IMR-90 (cell line): ENCODE measurements at regions not wholly inside any gene's neighbourhood (a gene's known extent, or its start where the extent isn't known, plus 50 kb on each side); places are given as distances from the start of the nearest gene placed in this dataset.

ENCODE experiments used
- ATAC-seq: fragments of 200-7000 bp; cut with Tn5 transposase; 2 replicates; pipeline ENCODE4 v1.9.1; 2020; ENCODE audit warnings: low read depth, mild to moderate bottlenecking, moderate library complexity
- BruUV-seq: library from RNA; stranded (reverse); fragments of 400-500 nt; replicated peaks from 2 replicates; lab custom pipeline; 2021; lab: Mats Ljungman, UMichigan
- CTCF ChIA-PET: fragments of 300-600 bp; formaldehyde crosslinking; extraction: SDS; loops from one replicate; lab custom pipeline; 2021; ENCODE audit warnings: antibody characterized with exemption; lab: Yijun Ruan, JAX
- POLR2A ChIA-PET: fragments of 300-600 bp; sonication (Branson Sonifier 250); formaldehyde crosslinking; loops from one replicate; lab custom pipeline; 2022; ENCODE audit warnings: antibody characterized with exemption; ENCODE audit not compliant: unreplicated experiment; lab: Charles Lee
- DNase-seq: peaks from one replicate; pipeline ENCODE4 v3.0.0; 2013
- H2AFZ ChIP-seq: replicated peaks from 2 replicates; pipeline ENCODE3; 2013; ENCODE audit warnings: low read length, mild to moderate bottlenecking; ENCODE audit not compliant: poor library complexity
- H2AK5ac ChIP-seq: 2 replicates; pipeline ENCODE4 v1.6.1; 2013; ENCODE audit warnings: low read depth, low read length, inconsistent platforms
- H2AK9ac ChIP-seq: replicated peaks from 2 replicates; pipeline ENCODE3; 2013; ENCODE audit warnings: mild to moderate bottlenecking, low read depth, low read length, moderate library complexity; ENCODE audit not compliant: poor library complexity
- H2BK120ac ChIP-seq: 2 replicates; pipeline ENCODE4 v1.6.1; 2013; ENCODE audit warnings: low read depth, low read length, inconsistent platforms
- H2BK15ac ChIP-seq: 3 replicates; pipeline ENCODE4 v1.6.1; 2013; ENCODE audit warnings: low read depth, low read length, inconsistent platforms
- H2BK20ac ChIP-seq: 2 replicates; pipeline ENCODE4 v1.6.1; 2013; ENCODE audit warnings: low read depth, mild to moderate bottlenecking, inconsistent platforms, low read length, moderate library complexity
- H2BK5ac ChIP-seq: 2 replicates; pipeline ENCODE4 v1.6.1; 2013; ENCODE audit warnings: mild to moderate bottlenecking, low read depth, low read length, inconsistent platforms; ENCODE audit not compliant: poor library complexity, severe bottlenecking
- H3K14ac ChIP-seq: replicated peaks from 2 replicates; pipeline ENCODE4 v1.6.1; 2013; ENCODE audit warnings: low read depth, low read length, inconsistent platforms
- H3K18ac ChIP-seq: 2 replicates; pipeline ENCODE4 v1.6.1; 2013; ENCODE audit warnings: low read depth, low read length, control low read depth
- H3K23ac ChIP-seq: 2 replicates; pipeline ENCODE4 v1.6.1; 2013; ENCODE audit warnings: low read depth, low read length, inconsistent platforms
- H3K27ac ChIP-seq: 2 replicates; pipeline ENCODE4 v1.5.1; 2013; ENCODE audit warnings: mild to moderate bottlenecking, control low read depth, low read length; ENCODE audit not compliant: insufficient read depth
- H3K27me3 ChIP-seq: 2 replicates; pipeline ENCODE4 v1.6.1; 2013; ENCODE audit warnings: low read length; ENCODE audit not compliant: control insufficient read depth, insufficient read depth
- H3K36me3 ChIP-seq: 2 replicates; pipeline ENCODE4 v1.6.1; 2013; ENCODE audit warnings: low read length, mixed read lengths; ENCODE audit not compliant: control insufficient read depth, insufficient read depth
- H3K4ac ChIP-seq: 2 replicates; pipeline ENCODE4 v1.6.1; 2013; ENCODE audit warnings: low read depth, low read length, inconsistent platforms
- H3K4me1 ChIP-seq: 2 replicates; pipeline ENCODE4 v1.6.1; 2013; ENCODE audit warnings: low read length, mixed read lengths; ENCODE audit not compliant: control insufficient read depth, insufficient read depth
- H3K4me2 ChIP-seq: 2 replicates; pipeline ENCODE4 v1.6.1; 2013; ENCODE audit warnings: low read depth, mild to moderate bottlenecking, control low read depth, low read length, moderate library complexity
- H3K4me3 ChIP-seq: 2 replicates; pipeline ENCODE4 v1.5.1; 2013; ENCODE audit warnings: low read depth, mild to moderate bottlenecking, control low read depth, low read length, moderate library complexity; ENCODE audit not compliant: insufficient read depth
- H3K56ac ChIP-seq: 2 replicates; pipeline ENCODE4 v1.6.1; 2013; ENCODE audit warnings: low read length, inconsistent platforms; ENCODE audit not compliant: insufficient read depth; ENCODE audit errors: extremely low read depth
- H3K79me1 ChIP-seq, 2 experiments: 2 replicates each; pipeline ENCODE4 v1.6.1; 2013; ENCODE audit warnings: low read length in 2 of 2, inconsistent platforms in 1 of 2, low read depth in 1 of 2
- H3K9ac ChIP-seq: 2 replicates; pipeline ENCODE4 v1.6.1; 2013; ENCODE audit warnings: low read depth, low read length, control low read depth
- H3K9me1 ChIP-seq: 2 replicates; pipeline ENCODE4 v1.6.1; 2013; ENCODE audit warnings: low read length, inconsistent platforms; ENCODE audit not compliant: insufficient read depth
- H3K9me3 ChIP-seq: 2 replicates; pipeline ENCODE4 v1.6.1; 2013; ENCODE audit warnings: low read length; ENCODE audit not compliant: control insufficient read depth, insufficient read depth
- H4K20me1 ChIP-seq: 2 replicates; pipeline ENCODE4 v1.6.1; 2013; ENCODE audit warnings: low read length, inconsistent platforms; ENCODE audit not compliant: insufficient read depth
- H4K5ac ChIP-seq: 2 replicates; pipeline ENCODE4 v1.6.1; 2013; ENCODE audit warnings: mild to moderate bottlenecking, low read depth, low read length, control low read depth
- H4K8ac ChIP-seq, 2 experiments: 2 replicates each; pipeline ENCODE4 v1.6.1; 2013; ENCODE audit warnings: low read depth in 2 of 2, low read length in 2 of 2, control low read depth in 1 of 2, inconsistent platforms in 1 of 2
- H4K91ac ChIP-seq: 2 replicates; pipeline ENCODE4 v1.6.1; 2013; ENCODE audit warnings: low read depth, low read length, inconsistent platforms; ENCODE audit not compliant: insufficient read depth
- BHLHE40 ChIP-seq: fragments of 150-350 bp; IDR thresholded peaks from 2 replicates; pipeline ENCODE4 v1.6.1; 2016; ENCODE audit warnings: mild to moderate bottlenecking, low read depth, low read length
- CEBPB ChIP-seq: IDR thresholded peaks from 2 replicates; pipeline ENCODE4 v1.6.1; 2012; ENCODE audit warnings: low read depth, low read length, improper control_type of control experiment
- CHD1 ChIP-seq: IDR thresholded peaks from 2 replicates; pipeline ENCODE4 v1.6.1; 2012; ENCODE audit warnings: low read depth, low read length, improper control_type of control experiment
- FOS ChIP-seq: fragments of 150-350 bp; IDR thresholded peaks from 2 replicates; pipeline ENCODE4 v1.6.1; 2016; ENCODE audit warnings: low read depth, low read length
- MAFK ChIP-seq: IDR thresholded peaks from 2 replicates; pipeline ENCODE4 v1.6.1; 2012; ENCODE audit warnings: low read depth, low read length, improper control_type of control experiment
- MAZ ChIP-seq: IDR thresholded peaks from 2 replicates; pipeline ENCODE4 v1.6.1; 2012; ENCODE audit warnings: low read depth, mild to moderate bottlenecking, low read length, improper control_type of control experiment, moderate library complexity, borderline replicate concordance
- MXI1 ChIP-seq: IDR thresholded peaks from 2 replicates; pipeline ENCODE4 v1.6.1; 2012; ENCODE audit warnings: low read depth, mild to moderate bottlenecking, low read length, moderate library complexity, borderline replicate concordance
- NFE2L2 ChIP-seq: fragments of 150-350 bp; IDR thresholded peaks from 2 replicates; pipeline ENCODE4 v1.6.1; 2016; ENCODE audit warnings: low read depth, mild to moderate bottlenecking, low read length
- POLR2A ChIP-seq: IDR thresholded peaks from 2 replicates; pipeline ENCODE4 v1.6.1; 2012; ENCODE audit warnings: mild to moderate bottlenecking, low read depth, low read length
- RAD21 ChIP-seq: IDR thresholded peaks from 2 replicates; pipeline ENCODE4 v1.6.1; 2012; ENCODE audit warnings: low read length, improper control_type of control experiment
- RCOR1 ChIP-seq: IDR thresholded peaks from 2 replicates; pipeline ENCODE4 v1.6.1; 2012; ENCODE audit warnings: mild to moderate bottlenecking, low read length, improper control_type of control experiment; ENCODE audit not compliant: insufficient replicate concordance
- RFX5 ChIP-seq: IDR thresholded peaks from 2 replicates; pipeline ENCODE4 v1.8.0; 2012; ENCODE audit warnings: low read depth, mild to moderate bottlenecking, low read length, moderate library complexity
- SMC3 ChIP-seq: fragments of 150-350 bp; IDR thresholded peaks from 2 replicates; pipeline ENCODE4 v1.6.1; 2016; ENCODE audit warnings: low read depth, mild to moderate bottlenecking, antibody characterized with exemption, low read length, moderate library complexity
- WGBS, 2 experiments: methylation state at CpG; one replicate each; pipeline versions ENCODE4 v1.1.5 to v1.1.7; 2013; ENCODE audit warnings: missing lambda C conversion rate in 2 of 2; ENCODE audit not compliant: insufficient read length in 1 of 2; ENCODE audit errors: extremely low coverage in 2 of 2; 5-methylcytosine and 5-hydroxymethylcytosine counted together
- dilution Hi-C: fragments of 300-500 bp; cut with HindIII; formaldehyde crosslinking; loops from one replicate; pipeline ENCODE4 v1.14.3; 2018; ENCODE audit warnings: low sequenced_read_pairs; ENCODE audit not compliant: unreplicated experiment
- in situ Hi-C: fragments of 300-500 bp; cut with MboI; formaldehyde crosslinking; loops from 3 replicates; pipeline ENCODE4 v1.14.3; 2019; ENCODE audit warnings: low sequenced_read_pairs, inconsistent platforms, mixed read lengths
- intact Hi-C: fragments of 100-400 bp; cut with micrococcal nuclease; formaldehyde crosslinking; loops from 2 replicates; pipeline ENCODE4 v1.10.0; 2022
- TF ChIP-seq, protein P1 (sequence below): fragments of 150-350 bp; IDR thresholded peaks from 2 replicates; pipeline ENCODE4 v1.6.1; 2017; ENCODE audit warnings: mild to moderate bottlenecking, antibody characterized with exemption, low read length, low read depth
- TF ChIP-seq, protein P2 (sequence below): fragments of 150-350 bp; IDR thresholded peaks from 2 replicates; pipeline ENCODE4 v1.6.1; 2016; ENCODE audit warnings: low read depth, mild to moderate bottlenecking, low read length, moderate library complexity, borderline replicate concordance
- TF ChIP-seq, protein P3 (sequence below): conservative IDR thresholded peaks from 2 replicates; pipeline ENCODE4 v1.5.1; 2012; ENCODE audit warnings: mild to moderate bottlenecking, low read depth, low read length, improper control_type of control experiment

DNA sequence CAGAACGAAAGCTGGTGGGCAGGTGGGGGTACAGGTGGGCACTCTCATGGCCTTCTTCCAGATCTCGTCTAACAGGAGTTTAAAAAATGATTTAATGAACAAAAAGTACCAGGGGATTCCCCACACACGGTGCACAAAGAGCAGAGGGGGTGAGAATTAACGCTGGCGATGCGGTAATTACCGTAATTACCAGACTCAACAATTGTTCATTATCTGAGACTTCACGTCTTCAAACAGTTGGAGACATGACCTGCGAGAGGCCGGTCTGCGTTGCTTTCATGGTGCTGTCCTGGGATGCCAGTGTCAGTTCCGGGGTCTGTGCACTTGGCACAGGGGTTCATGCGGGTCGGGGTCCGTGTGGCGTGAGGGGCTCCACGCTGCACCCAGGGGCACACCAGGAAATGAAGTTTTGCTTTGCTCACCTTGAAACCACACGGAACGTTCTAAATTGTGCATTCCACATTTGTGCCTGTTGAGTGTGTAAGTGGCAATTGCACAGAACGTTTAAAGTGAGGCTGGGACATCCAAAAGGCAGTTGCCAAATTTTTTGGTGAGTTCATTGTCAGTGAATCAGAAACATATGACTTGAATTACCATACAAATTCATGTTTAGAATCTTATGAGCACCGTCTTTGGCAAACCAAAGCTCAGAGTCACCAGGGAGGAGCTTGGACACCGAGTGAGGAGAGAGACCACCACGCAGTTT, 256.4 kb upstream of the IRX1 start:
- H3K27me3 ChIP-seq, result no peaks in the 10 kb centered on the region
- no peak overlapping the region for H4K8ac ChIP-seq
- H2AK9ac ChIP-seq, result no peak overlapping the region
- BruUV-seq, result no TSS peak
- no peak overlapping the region for H3K4me3 ChIP-seq
- H2BK5ac ChIP-seq, result no peak overlapping the region
- no peak overlapping the region for H3K14ac ChIP-seq
- H2AFZ ChIP-seq, result no peak overlapping the region
- DNase-seq, result no peak
- no peaks in the 10 kb centered on the region for H3K4me1 ChIP-seq
- H3K9ac ChIP-seq, result no peak overlapping the region
- H3K56ac ChIP-seq, result no peak overlapping the region
- H3K4ac ChIP-seq, result no peak overlapping the region
- no peak for ATAC-seq
- H3K23ac ChIP-seq, result no peak overlapping the region
- CTCF ChIA-PET, result no interaction called here
- H3K36me3 ChIP-seq, result no peaks in the 10 kb centered on the region
- H2AK5ac ChIP-seq, result no peak overlapping the region
- no peak overlapping the region for H3K27ac ChIP-seq
- no peaks in the 10 kb centered on the region for H3K79me1 ChIP-seq
- H2BK20ac ChIP-seq, result no peak overlapping the region
- POLR2A ChIA-PET, result no interaction called here
- no peaks in the 10 kb centered on the region for H4K20me1 ChIP-seq
- H4K5ac ChIP-seq, result no peak overlapping the region
- 73% methylated on average over 4 of the region's 23 CpGs; no CpG with 5 or more reads in 1 of the 2 experiments for WGBS, 2 experiments
- H2BK15ac ChIP-seq, result no peak overlapping the region
- H3K4me2 ChIP-seq, result no peak overlapping the region
- H3K9me1 ChIP-seq, result no peaks in the 10 kb centered on the region
- no peak overlapping the region for H4K91ac ChIP-seq
- TF ChIP-seq MAZ (no peak), NFE2L2 (no peak), RCOR1 (no peak), MXI1 (no peak), FOS (no peak), RFX5 (no peak), BHLHE40 (no peak), CEBPB (no peak), POLR2A (no peak), SMC3 (no peak), MAFK (no peak), RAD21 (no peak), CHD1 (no peak)
- TF ChIP-seq, protein P1, sequence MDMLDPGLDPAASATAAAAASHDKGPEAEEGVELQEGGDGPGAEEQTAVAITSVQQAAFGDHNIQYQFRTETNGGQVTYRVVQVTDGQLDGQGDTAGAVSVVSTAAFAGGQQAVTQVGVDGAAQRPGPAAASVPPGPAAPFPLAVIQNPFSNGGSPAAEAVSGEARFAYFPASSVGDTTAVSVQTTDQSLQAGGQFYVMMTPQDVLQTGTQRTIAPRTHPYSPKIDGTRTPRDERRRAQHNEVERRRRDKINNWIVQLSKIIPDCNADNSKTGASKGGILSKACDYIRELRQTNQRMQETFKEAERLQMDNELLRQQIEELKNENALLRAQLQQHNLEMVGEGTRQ, result no peak
- TF ChIP-seq, protein P2, sequence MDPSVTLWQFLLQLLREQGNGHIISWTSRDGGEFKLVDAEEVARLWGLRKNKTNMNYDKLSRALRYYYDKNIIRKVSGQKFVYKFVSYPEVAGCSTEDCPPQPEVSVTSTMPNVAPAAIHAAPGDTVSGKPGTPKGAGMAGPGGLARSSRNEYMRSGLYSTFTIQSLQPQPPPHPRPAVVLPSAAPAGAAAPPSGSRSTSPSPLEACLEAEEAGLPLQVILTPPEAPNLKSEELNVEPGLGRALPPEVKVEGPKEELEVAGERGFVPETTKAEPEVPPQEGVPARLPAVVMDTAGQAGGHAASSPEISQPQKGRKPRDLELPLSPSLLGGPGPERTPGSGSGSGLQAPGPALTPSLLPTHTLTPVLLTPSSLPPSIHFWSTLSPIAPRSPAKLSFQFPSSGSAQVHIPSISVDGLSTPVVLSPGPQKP, result no peak
- TF ChIP-seq, protein P3, sequence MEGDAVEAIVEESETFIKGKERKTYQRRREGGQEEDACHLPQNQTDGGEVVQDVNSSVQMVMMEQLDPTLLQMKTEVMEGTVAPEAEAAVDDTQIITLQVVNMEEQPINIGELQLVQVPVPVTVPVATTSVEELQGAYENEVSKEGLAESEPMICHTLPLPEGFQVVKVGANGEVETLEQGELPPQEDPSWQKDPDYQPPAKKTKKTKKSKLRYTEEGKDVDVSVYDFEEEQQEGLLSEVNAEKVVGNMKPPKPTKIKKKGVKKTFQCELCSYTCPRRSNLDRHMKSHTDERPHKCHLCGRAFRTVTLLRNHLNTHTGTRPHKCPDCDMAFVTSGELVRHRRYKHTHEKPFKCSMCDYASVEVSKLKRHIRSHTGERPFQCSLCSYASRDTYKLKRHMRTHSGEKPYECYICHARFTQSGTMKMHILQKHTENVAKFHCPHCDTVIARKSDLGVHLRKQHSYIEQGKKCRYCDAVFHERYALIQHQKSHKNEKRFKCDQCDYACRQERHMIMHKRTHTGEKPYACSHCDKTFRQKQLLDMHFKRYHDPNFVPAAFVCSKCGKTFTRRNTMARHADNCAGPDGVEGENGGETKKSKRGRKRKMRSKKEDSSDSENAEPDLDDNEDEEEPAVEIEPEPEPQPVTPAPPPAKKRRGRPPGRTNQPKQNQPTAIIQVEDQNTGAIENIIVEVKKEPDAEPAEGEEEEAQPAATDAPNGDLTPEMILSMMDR, result no peak
- H3K9me3 ChIP-seq, result peaks cover 45% of the 10 kb centered on the region
- intact Hi-C loops, result no loop called here
- dilution Hi-C loops, result no loop called here
- in situ Hi-C loops, result no loop called here
- H2BK120ac ChIP-seq, result no peak overlapping the region
- H3K18ac ChIP-seq, result no peak overlapping the region
